ENCODE measurements at regions not wholly inside any gene's neighbourhood (a gene's known extent, or its start where the extent isn't known, plus 50 kb on each side); places are given as distances from the start of the nearest gene placed in this dataset.

DNA sequence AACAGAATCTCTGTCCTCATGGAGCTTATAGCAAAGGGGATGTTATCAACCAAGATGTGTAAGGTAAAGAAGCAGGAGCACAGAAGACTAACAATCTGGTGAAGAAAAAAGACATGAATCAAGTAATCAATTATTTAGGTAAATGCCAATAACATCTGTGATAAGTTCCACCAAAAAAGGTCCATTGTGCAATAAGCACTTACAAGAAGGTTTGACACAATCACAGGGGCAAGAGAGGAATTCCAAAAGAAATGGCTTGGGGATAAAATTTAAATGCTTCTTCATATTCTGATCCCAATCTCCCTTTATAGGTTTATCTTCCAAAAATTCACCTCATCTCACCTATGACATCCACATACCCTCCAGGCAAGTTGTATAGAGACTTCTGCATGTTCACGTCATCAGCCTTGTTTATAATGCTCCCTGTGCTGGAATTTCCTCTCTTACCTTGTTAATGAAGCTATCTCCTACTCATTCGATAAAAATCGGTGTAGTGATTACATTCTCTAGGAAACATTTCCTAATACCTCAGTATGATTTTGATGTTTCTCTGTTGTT lies 53.6 kb upstream of the DPT start:
- H3K27ac Mint-ChIP-seq: no peak overlapping the region
- H3K4me1 Mint-ChIP-seq: no peaks in the 10 kb centered on the region
- H3K9me3 Mint-ChIP-seq: peaks cover 3% of the 10 kb centered on the region
- H3K4me3 Mint-ChIP-seq: no peak overlapping the region
- peaks cover 9% of the 10 kb centered on the region for H3K27me3 Mint-ChIP-seq
- ATAC-seq: no peak
- H3K36me3 Mint-ChIP-seq: no peaks in the 10 kb centered on the region

- no peak overlapping the region for H3K27ac Mint-ChIP-seq
- H3K4me3 Mint-ChIP-seq: no peak overlapping the region
- H3K27me3 Mint-ChIP-seq: peaks cover 9% of the 10 kb centered on the region
- H3K4me1 Mint-ChIP-seq: no peaks in the 10 kb centered on the region
- no peak for ATAC-seq
- peaks cover 3% of the 10 kb centered on the region for H3K9me3 Mint-ChIP-seq
- no peaks in the 10 kb centered on the region for H3K36me3 Mint-ChIP-seq
Measured at GRCh38 chr1:168783458-168784210, 54.6 kb upstream of the DPT start.

DNA sequence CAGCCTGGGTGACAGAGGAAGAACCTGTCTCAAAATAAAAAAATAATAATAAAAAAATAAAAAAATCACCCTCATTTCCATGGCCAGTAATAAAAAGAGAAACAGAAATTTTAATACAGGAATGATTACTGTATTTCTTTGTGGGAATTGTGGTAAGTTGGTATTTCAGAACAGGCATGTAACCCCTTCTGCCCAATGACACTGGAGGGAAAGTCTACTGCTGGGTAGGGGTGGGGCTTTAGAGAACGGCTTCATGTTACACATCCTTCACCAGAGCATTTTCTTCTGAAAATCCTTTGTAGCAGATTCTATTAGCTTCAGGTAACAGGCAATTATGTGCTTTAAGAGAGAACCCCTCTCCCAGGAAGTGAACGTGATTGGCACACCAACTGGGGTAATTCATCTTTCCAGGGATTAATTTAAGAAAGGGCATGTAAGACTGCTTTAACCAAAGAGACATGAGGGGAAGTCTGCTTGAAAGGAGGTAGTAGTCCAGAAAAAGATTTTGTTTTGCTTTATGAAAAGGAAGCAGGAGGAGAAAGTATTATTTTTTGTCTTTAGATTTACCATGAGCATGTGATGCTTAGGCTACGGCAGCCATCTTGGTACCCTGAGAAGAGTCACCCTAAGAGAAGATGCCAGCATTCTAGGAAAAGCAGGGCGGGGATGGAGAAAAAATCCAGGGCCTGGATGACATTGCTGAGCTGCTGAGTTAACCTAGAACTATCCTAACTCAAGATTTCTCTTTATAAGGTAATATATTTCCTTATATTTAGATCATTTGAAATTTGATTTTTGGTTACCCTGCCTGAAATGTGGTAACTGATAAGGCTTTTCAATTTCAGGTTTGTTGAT lies 57.7 kb upstream of the DPT start:
- no peak overlapping the region for H3K4me3 Mint-ChIP-seq
- H3K27ac Mint-ChIP-seq: no peak overlapping the region
- H3K9me3 Mint-ChIP-seq: peaks cover 11% of the 10 kb centered on the region
- no peak for ATAC-seq
- no peaks in the 10 kb centered on the region for H3K36me3 Mint-ChIP-seq
- H3K4me1 Mint-ChIP-seq: no peaks in the 10 kb centered on the region
- H3K27me3 Mint-ChIP-seq: peaks cover 20% of the 10 kb centered on the region

- Mint-ChIP-seq H3K27ac (no peak overlapping the region), H3K4me1 (no peaks in the 10 kb centered on the region), H3K9me3 (peaks cover 11% of the 10 kb centered on the region), H3K27me3 (peaks cover 20% of the 10 kb centered on the region), H3K36me3 (no peaks in the 10 kb centered on the region), H3K4me3 (no peak overlapping the region)
- no peak for ATAC-seq
Measured at GRCh38 chr1:168788258-168788657, 59.3 kb upstream of the DPT start.

DNA sequence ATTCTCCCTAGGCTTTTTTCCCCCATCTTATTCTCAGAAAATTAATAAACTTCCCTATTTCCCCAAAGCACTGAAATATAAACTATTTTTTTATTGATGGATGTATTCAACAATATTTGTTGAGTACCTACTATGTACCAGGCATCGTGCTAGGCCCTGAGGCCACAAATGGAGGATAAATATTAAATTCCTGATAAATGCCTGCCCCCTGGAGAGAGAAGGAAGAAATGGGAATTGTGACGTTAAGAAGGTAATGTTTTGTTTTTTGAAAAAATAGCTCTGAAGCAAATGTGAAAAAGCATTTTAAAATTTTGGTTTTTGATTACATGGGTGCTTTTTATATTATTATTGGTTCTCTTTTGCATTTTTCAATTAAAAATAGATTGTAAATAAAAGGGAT lies 60.5 kb upstream of the DPT start:
- Mint-ChIP-seq H3K27ac (no peak overlapping the region), H3K4me1 (no peaks in the 10 kb centered on the region), H3K27me3 (peaks cover 18% of the 10 kb centered on the region), H3K4me3 (no peak overlapping the region), H3K36me3 (no peaks in the 10 kb centered on the region), H3K9me3 (peaks cover 11% of the 10 kb centered on the region)
- no peak for ATAC-seq

- Mint-ChIP-seq H3K4me3 (no peak overlapping the region), H3K9me3 (peaks cover 8% of the 10 kb centered on the region), H3K27ac (no peak overlapping the region), H3K4me1 (no peaks in the 10 kb centered on the region), H3K27me3 (peaks cover 11% of the 10 kb centered on the region), H3K36me3 (no peaks in the 10 kb centered on the region)
- no peak for ATAC-seq
Measured at GRCh38 chr1:168792142-168792541, 63.1 kb upstream of the DPT start.

DNA sequence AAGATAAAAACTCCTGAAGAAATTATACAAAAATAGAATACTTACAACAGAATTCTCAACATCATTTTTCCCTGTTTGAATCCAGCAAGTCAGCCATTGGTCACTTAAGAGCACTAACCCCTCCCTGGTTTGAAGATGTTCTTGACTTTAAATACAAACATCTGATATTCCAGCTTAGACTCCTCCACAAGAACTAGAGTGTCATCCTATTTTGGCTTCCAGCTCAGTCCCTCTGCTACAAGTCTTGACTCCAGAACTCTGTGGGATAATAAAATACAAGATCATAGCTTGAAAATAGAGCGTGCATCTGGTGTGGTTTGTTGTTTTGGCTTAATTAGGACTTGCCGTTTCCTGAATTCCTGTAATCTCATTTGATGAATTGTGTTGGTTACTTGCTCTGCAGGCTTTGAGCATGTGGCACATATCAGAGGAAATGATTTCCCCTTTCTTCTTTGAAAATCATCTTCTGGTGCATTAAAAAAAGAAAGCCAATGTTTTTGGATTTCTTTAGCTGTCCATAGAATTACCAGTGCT lies 63.7 kb upstream of the DPT start:
- no peaks in the 10 kb centered on the region for H3K4me1 Mint-ChIP-seq
- no peak overlapping the region for H3K4me3 Mint-ChIP-seq
- H3K27ac Mint-ChIP-seq: no peak overlapping the region
- no peak for ATAC-seq
- H3K36me3 Mint-ChIP-seq: no peaks in the 10 kb centered on the region
- peaks cover 8% of the 10 kb centered on the region for H3K9me3 Mint-ChIP-seq
- H3K27me3 Mint-ChIP-seq: peaks cover 11% of the 10 kb centered on the region

GRCh38 chr1:168794057-168794456 lies 65.1 kb upstream of the DPT start:
- no peaks in the 10 kb centered on the region for H3K4me1 Mint-ChIP-seq
- peaks cover 8% of the 10 kb centered on the region for H3K9me3 Mint-ChIP-seq
- H3K4me3 Mint-ChIP-seq: no peak overlapping the region
- ATAC-seq: no peak
- peaks cover 11% of the 10 kb centered on the region for H3K27me3 Mint-ChIP-seq
- H3K27ac Mint-ChIP-seq: no peak overlapping the region
- no peaks in the 10 kb centered on the region for H3K36me3 Mint-ChIP-seq

- Mint-ChIP-seq H3K27ac (no peak overlapping the region), H3K27me3 (no peaks in the 10 kb centered on the region), H3K4me1 (no peaks in the 10 kb centered on the region), H3K4me3 (no peak overlapping the region), H3K36me3 (no peaks in the 10 kb centered on the region), H3K9me3 (peaks cover 5% of the 10 kb centered on the region)
- no peak for ATAC-seq
Measured at GRCh38 chr1:168795681-168796080, 66.7 kb upstream of the DPT start.

GRCh38 chr1:168799927-168800605 lies 71.1 kb upstream of the DPT start:
- no peaks in the 10 kb centered on the region for H3K9me3 Mint-ChIP-seq
- H3K27ac Mint-ChIP-seq: no peak overlapping the region
- no peaks in the 10 kb centered on the region for H3K4me1 Mint-ChIP-seq
- H3K4me3 Mint-ChIP-seq: no peak overlapping the region
- H3K27me3 Mint-ChIP-seq: no peaks in the 10 kb centered on the region
- no peak for ATAC-seq
- H3K36me3 Mint-ChIP-seq: no peaks in the 10 kb centered on the region

DNA sequence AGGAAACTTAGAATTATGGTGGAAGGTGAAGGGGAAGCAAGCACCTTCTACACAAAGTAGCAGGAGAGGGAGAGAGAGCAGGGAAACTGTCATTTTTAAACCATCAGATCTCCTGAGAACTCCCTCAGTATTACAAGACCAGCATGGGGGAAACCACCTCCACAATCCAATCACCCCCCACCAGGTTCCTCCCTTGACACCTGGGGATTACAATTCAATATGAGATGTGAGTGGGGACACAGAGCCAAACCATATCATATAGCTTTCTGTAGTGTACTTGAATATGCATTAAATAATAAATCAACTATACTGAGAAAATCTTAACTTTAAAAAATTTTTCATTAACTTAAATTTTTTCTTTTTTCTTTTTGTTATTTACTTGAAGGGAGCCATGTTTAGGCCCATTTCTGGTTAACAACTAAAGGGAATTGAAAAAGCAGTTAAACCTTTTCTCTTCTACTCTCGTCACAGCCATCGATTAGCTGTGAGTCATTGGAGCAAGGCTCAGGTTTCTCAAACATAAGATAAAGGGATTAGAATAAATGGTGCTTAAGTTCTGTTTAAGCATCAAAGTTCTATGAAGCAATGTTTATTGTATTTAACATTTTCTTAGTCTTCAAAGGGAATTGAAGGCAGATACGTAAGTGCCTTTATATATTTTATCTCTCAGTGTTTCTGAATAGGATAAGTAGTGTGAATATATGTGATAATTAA lies 72.2 kb upstream of the DPT start:
- H3K4me1 Mint-ChIP-seq: no peaks in the 10 kb centered on the region
- ATAC-seq: no peak

DNA sequence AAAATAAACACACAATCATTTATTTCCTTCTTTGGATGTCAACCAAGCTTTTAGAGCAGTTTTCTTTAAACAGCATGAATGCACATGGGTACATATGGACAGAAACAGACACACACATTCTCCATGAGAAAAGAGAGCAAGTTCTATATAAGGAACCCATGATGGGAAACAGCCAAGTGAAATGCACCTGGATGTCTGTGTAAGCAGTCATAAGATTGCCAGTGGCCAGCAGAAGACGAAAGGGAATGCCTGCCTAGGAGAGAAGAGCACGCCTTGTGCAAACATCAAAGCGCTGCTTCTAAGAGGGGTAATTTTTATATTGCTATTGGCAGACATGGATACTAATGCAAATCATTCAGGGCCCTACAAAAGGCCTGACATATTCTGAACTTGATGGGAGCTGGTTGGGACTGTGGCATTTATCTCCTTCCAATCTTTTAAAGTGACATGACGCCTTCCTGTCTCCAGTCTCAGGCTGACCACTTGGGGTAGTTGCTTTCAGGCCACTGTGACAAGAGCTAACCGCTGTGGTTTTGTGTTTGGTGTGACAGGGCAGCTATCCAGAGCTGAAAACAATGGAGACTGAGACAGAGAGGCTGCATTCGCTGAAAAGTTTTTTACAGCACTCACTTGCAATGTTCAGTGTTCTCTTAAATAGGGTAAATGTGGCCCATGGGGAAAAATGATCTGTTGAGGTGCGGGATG lies 75.0 kb upstream of the DPT start:
- Mint-ChIP-seq H3K36me3 (no peaks in the 10 kb centered on the region), H3K9me3 (no peaks in the 10 kb centered on the region), H3K27me3 (peaks cover 10% of the 10 kb centered on the region), H3K27ac (no peak overlapping the region), H3K4me1 (no peaks in the 10 kb centered on the region), H3K4me3 (no peak overlapping the region)
- no peak for ATAC-seq

More for the DNA sequence above, 72.2 kb upstream of the DPT start:
- no peak overlapping the region for H3K27ac Mint-ChIP-seq
- H3K4me3 Mint-ChIP-seq: no peak overlapping the region
- H3K9me3 Mint-ChIP-seq: no peaks in the 10 kb centered on the region
- no peaks in the 10 kb centered on the region for H3K27me3 Mint-ChIP-seq
- H3K36me3 Mint-ChIP-seq: no peaks in the 10 kb centered on the region

- H3K27ac Mint-ChIP-seq: no peak overlapping the region
- H3K9me3 Mint-ChIP-seq: no peaks in the 10 kb centered on the region
- H3K4me1 Mint-ChIP-seq: no peaks in the 10 kb centered on the region
- no peak for ATAC-seq
- no peak overlapping the region for H3K4me3 Mint-ChIP-seq
- no peaks in the 10 kb centered on the region for H3K36me3 Mint-ChIP-seq
- peaks cover 10% of the 10 kb centered on the region for H3K27me3 Mint-ChIP-seq
Measured at GRCh38 chr1:168806952-168807351, 77.9 kb upstream of the DPT start.

- no peak overlapping the region for H3K4me3 Mint-ChIP-seq
- H3K9me3 Mint-ChIP-seq: peaks cover 2% of the 10 kb centered on the region
- H3K27me3 Mint-ChIP-seq: peaks cover 10% of the 10 kb centered on the region
- H3K36me3 Mint-ChIP-seq: no peaks in the 10 kb centered on the region
- H3K27ac Mint-ChIP-seq: no peak overlapping the region
- ATAC-seq: no peak
- no peaks in the 10 kb centered on the region for H3K4me1 Mint-ChIP-seq
Measured at GRCh38 chr1:168811176-168811575, 82.2 kb upstream of the DPT start.

Measured in stimulated activated memory B cell treated with anti-CD40 and anti-IgM and Interleukin-4, amounts not matched to agents 10 μg/mL and 1 μg/mL and 100 μg/mL, for 72 hours (primary cell).